PC-9 (cell line): ENCODE measurements at regions not wholly inside any gene's neighbourhood (a gene's known extent, or its start where the extent isn't known, plus 50 kb on each side); places are given as distances from the start of the nearest gene placed in this dataset.

ENCODE experiments used
- BruUV-seq: library from RNA; stranded (reverse); fragments of 400-500 nt; replicated peaks from 2 replicates; lab custom pipeline; 2021; lab: Mats Ljungman, UMichigan
- CTCF ChIA-PET: fragments of 300-600 bp; sonication (Branson Sonifier 250); formaldehyde crosslinking; loops from one replicate; lab custom pipeline; 2022; ENCODE audit warnings: antibody characterized with exemption; lab: Charles Lee
- POLR2A ChIA-PET: fragments of 300-600 bp; sonication (Branson Sonifier 250); formaldehyde crosslinking; loops from one replicate; lab custom pipeline; 2022; ENCODE audit warnings: antibody characterized with exemption; ENCODE audit not compliant: unreplicated experiment; lab: Charles Lee
- DNase-seq, 2 experiments: peaks; one replicate each; pipeline versions ENCODE4 v3.0.0 to v3.0.0-alpha.2; 2015 to 2022; ENCODE audit warnings: mixed read lengths in 1 of 2
- H2AFZ ChIP-seq: fragments of 200-600 bp; sonication (generic); 2 replicates; pipeline ENCODE4 v1.8.1; 2017; ENCODE audit warnings: antibody characterized with exemption
- H3F3A ChIP-seq: fragments of 200-600 bp; sonication (generic); 2 replicates; pipeline ENCODE4 v1.8.1; 2017; ENCODE audit warnings: antibody characterized with exemption, mild to moderate bottlenecking, low read depth; ENCODE audit not compliant: insufficient read depth
- H3K27ac ChIP-seq: fragments of 200-600 bp; sonication (generic); 2 replicates; pipeline ENCODE4 v1.6.1; 2016; ENCODE audit warnings: mixed run types
- H3K27me3 ChIP-seq: fragments of 200-600 bp; sonication (generic); 2 replicates; pipeline ENCODE4 v1.6.1; 2016; ENCODE audit warnings: low read depth, mixed run types; ENCODE audit not compliant: insufficient read depth
- H3K36me3 ChIP-seq: fragments of 200-600 bp; sonication (generic); 2 replicates; pipeline ENCODE4 v1.6.1; 2016; ENCODE audit warnings: low read depth, mixed run types
- H3K4me1 ChIP-seq: fragments of 200-600 bp; sonication (generic); replicated peaks from 2 replicates; pipeline ENCODE4 v1.6.1; 2016; ENCODE audit warnings: mixed run types; ENCODE audit not compliant: insufficient read depth
- H3K4me2 ChIP-seq: fragments of 200-600 bp; sonication (generic); 2 replicates; pipeline ENCODE4 v1.6.1; 2017; ENCODE audit warnings: mixed run types
- H3K4me3 ChIP-seq: fragments of 200-600 bp; sonication (generic); 2 replicates; pipeline ENCODE4 v1.6.1; 2016; ENCODE audit warnings: mixed run types
- H3K79me2 ChIP-seq: fragments of 200-600 bp; sonication (generic); 2 replicates; pipeline ENCODE4 v1.6.1; 2017; ENCODE audit warnings: low read depth, mixed run types
- H3K9me2 ChIP-seq: fragments of 200-600 bp; sonication (generic); 2 replicates; pipeline ENCODE4 v1.8.1; 2017; ENCODE audit warnings: mild to moderate bottlenecking; ENCODE audit not compliant: insufficient read depth
- H3K9me3 ChIP-seq: fragments of 200-600 bp; sonication (generic); 2 replicates; pipeline ENCODE4 v1.8.1; 2016; ENCODE audit warnings: low read depth; ENCODE audit not compliant: insufficient read depth
- H4K20me1 ChIP-seq: fragments of 200-600 bp; sonication (generic); 2 replicates; pipeline ENCODE4 v1.8.1; 2017; ENCODE audit not compliant: insufficient read depth
- EZH2 ChIP-seq: fragments of 200-600 bp; sonication (generic); IDR thresholded peaks from 2 replicates; pipeline ENCODE4 v1.8.0; 2017; ENCODE audit warnings: antibody characterized with exemption, low read depth
- intact Hi-C: fragments of 100-400 bp; cut with micrococcal nuclease; formaldehyde crosslinking; loops from one replicate; pipeline ENCODE4 v1.10.0; 2022; ENCODE audit not compliant: unreplicated experiment
- TF ChIP-seq, protein P1 (sequence below): fragments of 200-600 bp; sonication (generic); conservative IDR thresholded peaks from 2 replicates; pipeline ENCODE4 v1.6.1; 2017; ENCODE audit warnings: mixed run types, antibody characterized with exemption, mild to moderate bottlenecking, moderate library complexity

DNA sequence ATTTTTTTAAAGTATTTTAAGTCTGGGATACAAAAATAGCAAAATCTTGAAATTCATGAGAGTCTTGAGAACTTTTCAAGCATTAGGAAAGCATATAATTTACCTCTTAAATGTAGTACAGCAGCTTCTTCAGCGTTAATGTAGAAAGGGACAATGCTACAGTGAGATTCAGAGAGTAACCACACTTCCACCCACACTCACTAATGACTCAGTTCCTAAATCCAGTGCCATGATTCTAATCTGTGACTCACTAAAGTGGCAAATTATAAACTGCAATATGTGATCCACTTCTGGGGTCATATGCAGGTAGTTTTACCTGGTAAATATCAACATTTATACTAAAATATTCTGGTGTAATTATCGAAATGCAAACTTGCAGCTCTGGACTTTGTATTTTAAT, 434.5 kb upstream of the TUSC1 start:
- Histone ChIP-seq H3K4me1 (no peaks in the 10 kb centered on the region), H3K79me2 (no peaks in the 10 kb centered on the region), H3K4me3 (no peak overlapping the region), H3K9me3 (no peaks in the 10 kb centered on the region), H2AFZ (no peak overlapping the region), H3K36me3 (no peaks in the 10 kb centered on the region), H3K27ac (no peak overlapping the region), H3K4me2 (no peak overlapping the region), H3K9me2 (no peaks in the 10 kb centered on the region), H3F3A (no peaks in the 10 kb centered on the region), H3K27me3 (no peaks in the 10 kb centered on the region), H4K20me1 (no peaks in the 10 kb centered on the region)
- ChIA-PET POLR2A (interaction anchor here (0.6 kb wide), 1 partner anchor 71 kb away, joined by 4 read pairs; no protein-coding TSS in a partner anchor), CTCF (no interaction called here)
- intact Hi-C loops = no loop called here
- no TSS peak for BruUV-seq
- TF ChIP-seq, protein P1, sequence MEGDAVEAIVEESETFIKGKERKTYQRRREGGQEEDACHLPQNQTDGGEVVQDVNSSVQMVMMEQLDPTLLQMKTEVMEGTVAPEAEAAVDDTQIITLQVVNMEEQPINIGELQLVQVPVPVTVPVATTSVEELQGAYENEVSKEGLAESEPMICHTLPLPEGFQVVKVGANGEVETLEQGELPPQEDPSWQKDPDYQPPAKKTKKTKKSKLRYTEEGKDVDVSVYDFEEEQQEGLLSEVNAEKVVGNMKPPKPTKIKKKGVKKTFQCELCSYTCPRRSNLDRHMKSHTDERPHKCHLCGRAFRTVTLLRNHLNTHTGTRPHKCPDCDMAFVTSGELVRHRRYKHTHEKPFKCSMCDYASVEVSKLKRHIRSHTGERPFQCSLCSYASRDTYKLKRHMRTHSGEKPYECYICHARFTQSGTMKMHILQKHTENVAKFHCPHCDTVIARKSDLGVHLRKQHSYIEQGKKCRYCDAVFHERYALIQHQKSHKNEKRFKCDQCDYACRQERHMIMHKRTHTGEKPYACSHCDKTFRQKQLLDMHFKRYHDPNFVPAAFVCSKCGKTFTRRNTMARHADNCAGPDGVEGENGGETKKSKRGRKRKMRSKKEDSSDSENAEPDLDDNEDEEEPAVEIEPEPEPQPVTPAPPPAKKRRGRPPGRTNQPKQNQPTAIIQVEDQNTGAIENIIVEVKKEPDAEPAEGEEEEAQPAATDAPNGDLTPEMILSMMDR = no peak
- TF ChIP-seq EZH2 = no peak
- no peak for DNase-seq

- Histone ChIP-seq H3K4me2 (no peak overlapping the region), H3K9me2 (no peaks in the 10 kb centered on the region), H3K36me3 (no peaks in the 10 kb centered on the region), H3K27ac (no peak overlapping the region), H3K27me3 (no peaks in the 10 kb centered on the region), H3K9me3 (no peaks in the 10 kb centered on the region), H3K79me2 (no peaks in the 10 kb centered on the region), H4K20me1 (no peaks in the 10 kb centered on the region), H3K4me1 (no peaks in the 10 kb centered on the region), H2AFZ (no peak overlapping the region), H3K4me3 (no peak overlapping the region), H3F3A (no peaks in the 10 kb centered on the region)
- intact Hi-C loops = no loop called here
- ChIA-PET POLR2A (no interaction called here), CTCF (no interaction called here)
- BruUV-seq = no TSS peak
- TF ChIP-seq EZH2 = no peak
- TF ChIP-seq, protein P1 = no peak
- no peak for DNase-seq
Observed at GRCh38 chr9:26086396-26086795, 408.2 kb upstream of the TUSC1 start.

DNA sequence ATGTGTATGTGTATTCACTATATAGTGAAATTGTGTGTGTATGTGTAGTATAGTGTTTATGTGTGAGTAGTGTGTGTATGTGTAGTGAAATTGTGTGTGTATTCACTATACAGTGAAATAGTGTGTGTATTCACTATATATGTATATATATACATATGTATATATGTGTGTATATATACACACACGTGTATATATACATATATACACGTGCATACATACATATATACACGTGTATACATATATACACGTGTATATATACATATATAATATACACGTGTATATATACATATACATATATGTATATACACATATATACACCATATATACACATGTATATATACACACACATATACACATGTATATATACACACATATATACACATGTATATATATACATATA, 403.6 kb upstream of the TUSC1 start:
- intact Hi-C loops = no loop called here
- DNase-seq = no peak
- H3K4me1 ChIP-seq = no peaks in the 10 kb centered on the region
- no peaks in the 10 kb centered on the region for H3K79me2 ChIP-seq
- TF ChIP-seq EZH2 = no peak
- TF ChIP-seq, protein P1 = no peak
- no peak overlapping the region for H3K4me2 ChIP-seq
- POLR2A ChIA-PET = no interaction called here
- no peaks in the 10 kb centered on the region for H3K36me3 ChIP-seq
- no TSS peak for BruUV-seq
- no peaks in the 10 kb centered on the region for H3F3A ChIP-seq
- CTCF ChIA-PET = no interaction called here
- H2AFZ ChIP-seq = no peak overlapping the region
- H3K27me3 ChIP-seq = no peaks in the 10 kb centered on the region
- no peaks in the 10 kb centered on the region for H4K20me1 ChIP-seq
- no peak overlapping the region for H3K4me3 ChIP-seq
- H3K9me3 ChIP-seq = no peaks in the 10 kb centered on the region
- H3K9me2 ChIP-seq = no peaks in the 10 kb centered on the region
- no peak overlapping the region for H3K27ac ChIP-seq
